HEK293 (cell line): ENCODE measurements at regions not wholly inside any gene's neighbourhood (a gene's known extent, or its start where the extent isn't known, plus 50 kb on each side); places are given as distances from the start of the nearest gene placed in this dataset.

ENCODE experiments used
- ZNF121 ChIP-seq: fragments of 450-650 bp; formaldehyde crosslinking; IDR thresholded peaks from 2 replicates; pipeline ENCODE4 v1.5.1; 2016; ENCODE audit warnings: missing biosample characterization, missing genetic modification characterization
- TF ChIP-seq, protein P1 (sequence below): fragments of 450-650 bp; formaldehyde crosslinking; IDR thresholded peaks from 2 replicates; pipeline ENCODE4 v1.5.1; 2016; ENCODE audit warnings: missing biosample characterization, missing genetic modification characterization

DNA sequence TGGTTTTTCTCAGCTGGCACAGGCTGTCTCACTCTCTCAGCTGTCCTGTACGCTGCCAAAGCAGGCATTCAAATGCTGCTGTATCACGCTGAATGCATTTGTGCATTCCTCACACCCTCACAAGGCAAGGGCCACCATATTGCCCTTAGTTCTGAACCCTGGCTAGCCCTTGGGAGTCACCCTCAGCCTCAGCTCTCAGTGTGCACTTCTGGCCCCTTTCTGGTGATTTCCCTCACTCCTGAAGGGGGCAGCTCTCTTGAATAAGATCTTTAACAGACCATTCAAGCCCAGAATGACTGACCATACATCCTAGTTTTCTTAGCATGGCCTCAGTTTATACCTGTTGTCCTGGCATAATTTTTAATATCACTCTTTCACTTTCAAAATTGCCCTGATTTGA is 84.3 kb downstream of the HTR1A start:
- no peak for TF ChIP-seq ZNF121
- TF ChIP-seq, protein P1, sequence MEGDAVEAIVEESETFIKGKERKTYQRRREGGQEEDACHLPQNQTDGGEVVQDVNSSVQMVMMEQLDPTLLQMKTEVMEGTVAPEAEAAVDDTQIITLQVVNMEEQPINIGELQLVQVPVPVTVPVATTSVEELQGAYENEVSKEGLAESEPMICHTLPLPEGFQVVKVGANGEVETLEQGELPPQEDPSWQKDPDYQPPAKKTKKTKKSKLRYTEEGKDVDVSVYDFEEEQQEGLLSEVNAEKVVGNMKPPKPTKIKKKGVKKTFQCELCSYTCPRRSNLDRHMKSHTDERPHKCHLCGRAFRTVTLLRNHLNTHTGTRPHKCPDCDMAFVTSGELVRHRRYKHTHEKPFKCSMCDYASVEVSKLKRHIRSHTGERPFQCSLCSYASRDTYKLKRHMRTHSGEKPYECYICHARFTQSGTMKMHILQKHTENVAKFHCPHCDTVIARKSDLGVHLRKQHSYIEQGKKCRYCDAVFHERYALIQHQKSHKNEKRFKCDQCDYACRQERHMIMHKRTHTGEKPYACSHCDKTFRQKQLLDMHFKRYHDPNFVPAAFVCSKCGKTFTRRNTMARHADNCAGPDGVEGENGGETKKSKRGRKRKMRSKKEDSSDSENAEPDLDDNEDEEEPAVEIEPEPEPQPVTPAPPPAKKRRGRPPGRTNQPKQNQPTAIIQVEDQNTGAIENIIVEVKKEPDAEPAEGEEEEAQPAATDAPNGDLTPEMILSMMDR (tag by site-specific recombination), result no peak
